Activated CD8-positive, alpha-beta memory T cell treated with anti-CD3 and anti-CD28 coated beads, Interleukin-2, amount 50 U/mL, for 4 hours (primary cell): ENCODE measurements at regions not wholly inside any gene's neighbourhood (a gene's known extent, or its start where the extent isn't known, plus 50 kb on each side); places are given as distances from the start of the nearest gene placed in this dataset.

Source experiments
- DNase-seq: peaks from one replicate; pipeline ENCODE4 v3.0.0-alpha.2; 2020

GRCh38 chr2:149989447-149990063 is 402.0 kb upstream of the MMADHC start:
- no peak for DNase-seq

DNA sequence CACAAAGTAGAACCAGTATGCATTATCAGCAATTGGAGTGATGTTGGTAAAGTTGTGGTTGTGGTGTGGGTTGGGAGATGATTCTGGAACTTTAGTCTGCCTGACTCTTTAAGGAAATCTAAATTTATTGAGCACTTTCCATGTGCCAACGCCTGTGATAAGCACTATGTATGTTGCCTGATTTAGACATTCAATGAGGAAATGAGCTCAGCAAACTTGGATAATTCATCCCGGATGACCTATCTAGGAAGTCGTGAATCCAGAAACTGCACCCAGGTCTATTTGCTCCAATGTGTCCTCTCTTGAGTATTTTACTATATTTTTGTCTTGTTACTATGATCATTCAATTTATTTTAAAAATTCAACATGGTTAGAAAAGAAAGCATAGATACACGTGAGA is 400.8 kb upstream of the MMADHC start:
- DNase-seq: no peak

- DNase-seq: no peak
These were observed 399.3 kb upstream of the MMADHC start for GRCh38 chr2:149986861-149987260.

DNA sequence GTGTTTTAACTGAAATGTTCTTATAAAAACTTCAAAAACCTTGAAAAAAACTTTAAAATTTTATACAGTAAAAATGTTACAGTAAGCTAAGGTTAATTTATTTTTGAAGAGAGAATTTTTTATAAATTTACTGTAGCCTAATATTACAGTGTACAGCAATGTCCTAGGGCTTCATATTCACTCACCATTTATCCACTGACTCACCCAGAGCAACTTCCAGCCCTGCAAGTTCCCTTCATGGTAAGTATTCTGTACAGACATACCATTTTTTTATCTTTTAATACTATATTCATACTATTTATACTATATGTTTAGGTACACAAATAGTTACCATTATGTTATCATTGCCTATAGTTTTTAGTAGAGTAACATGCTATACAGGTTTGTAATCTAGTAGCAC is 396.7 kb upstream of the MMADHC start:
- DNase-seq: no peak

GRCh38 chr2:149972066-149972465 is 384.5 kb upstream of the MMADHC start:
- no peak for DNase-seq

DNA sequence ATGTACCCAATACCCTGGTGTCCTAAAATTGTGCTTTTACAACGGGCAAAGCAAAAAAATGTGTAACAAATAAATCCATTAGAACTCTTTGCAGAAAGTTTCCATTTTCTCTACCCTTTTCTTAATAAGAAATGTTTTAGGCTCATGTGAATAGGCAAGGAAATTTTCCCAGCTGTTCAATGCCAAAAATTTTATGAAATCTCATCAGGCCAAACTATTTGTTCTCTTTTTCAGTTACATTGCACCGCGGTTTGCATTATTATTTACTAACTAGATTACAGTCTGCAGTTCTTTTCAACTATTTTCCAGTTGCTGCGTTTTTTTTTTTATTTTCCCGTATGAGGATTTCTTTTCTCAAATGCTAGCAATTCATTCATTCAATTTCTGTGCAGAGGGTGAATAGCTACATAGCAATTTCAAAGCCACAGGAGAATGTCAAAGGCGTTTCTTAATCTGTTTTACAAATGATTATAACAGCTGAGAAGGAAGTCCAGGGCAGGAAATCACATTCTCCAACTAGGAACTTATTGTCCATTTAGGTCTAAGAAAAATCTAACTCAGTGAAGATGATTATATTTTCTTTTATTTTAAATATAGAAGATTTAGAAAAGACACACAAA is 367.5 kb upstream of the MMADHC start:
- DNase-seq: no peak

GRCh38 chr2:149953627-149954026 is 366.1 kb upstream of the MMADHC start:
- no peak for DNase-seq

GRCh38 chr2:149931486-149931885 is 343.9 kb upstream of the MMADHC start:
- no peak for DNase-seq

GRCh38 chr2:149928011-149928410 is 340.4 kb upstream of the MMADHC start:
- DNase-seq: no peak

GRCh38 chr2:149926149-149926548 is 338.6 kb upstream of the MMADHC start:
- no peak for DNase-seq

DNA sequence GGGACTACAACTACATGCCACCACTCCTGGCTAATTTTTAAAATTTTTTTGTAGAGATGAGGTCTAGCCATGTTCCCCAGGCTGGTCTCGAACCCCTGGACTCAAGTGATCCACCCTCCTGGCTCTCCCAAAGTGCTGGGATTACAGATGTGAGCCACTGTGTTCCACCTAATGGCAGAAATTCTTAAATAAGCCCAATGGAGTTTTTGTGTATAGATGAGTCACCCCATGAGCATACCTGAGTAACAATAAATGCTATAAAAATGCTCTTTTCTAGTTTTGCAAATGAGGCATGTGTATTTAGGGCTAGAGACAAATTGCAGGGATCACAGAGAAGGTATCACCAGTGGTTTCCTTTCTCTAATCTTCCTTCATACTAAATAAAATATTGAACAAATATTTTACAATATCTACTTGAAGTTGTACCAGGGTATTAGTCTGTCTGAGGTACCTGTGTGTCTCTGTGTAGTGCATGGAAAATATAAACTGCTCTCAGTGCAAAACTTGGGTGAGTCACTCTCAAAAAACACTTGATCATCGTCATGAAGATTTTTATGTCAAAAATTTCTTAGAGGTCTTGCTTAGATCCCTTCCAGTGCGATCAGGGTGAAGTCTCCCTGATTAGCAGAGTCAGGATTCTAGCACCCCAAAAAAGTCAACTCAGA is 337.1 kb upstream of the MMADHC start:
- no peak for DNase-seq

- no peak for DNase-seq
These were observed 336.5 kb upstream of the MMADHC start for GRCh38 chr2:149924028-149924427.

- DNase-seq: no peak
These were observed 334.5 kb upstream of the MMADHC start for GRCh38 chr2:149921911-149922616.

- no peak for DNase-seq
These were observed 332.8 kb upstream of the MMADHC start for GRCh38 chr2:149920389-149920788.

DNA sequence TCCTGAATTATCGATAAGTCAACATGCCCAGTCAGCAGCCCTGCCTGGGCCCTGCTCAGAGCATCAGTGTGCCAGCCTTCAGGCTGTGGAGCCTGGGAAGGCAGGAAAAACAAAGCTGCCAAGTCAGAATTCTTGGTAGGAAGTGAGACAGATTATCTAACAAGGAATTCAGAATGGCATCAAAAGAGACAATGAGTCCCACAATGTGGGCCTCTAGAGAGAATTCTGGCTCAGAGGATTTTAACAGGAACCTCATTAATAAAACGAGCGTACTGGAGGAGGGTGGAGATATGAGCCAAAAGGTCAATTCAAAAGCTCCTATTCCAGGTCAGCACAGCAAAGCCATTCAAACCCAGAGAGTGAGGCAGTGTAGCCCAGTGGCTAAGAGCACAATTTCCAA is 327.6 kb upstream of the MMADHC start:
- no peak for DNase-seq

- no peak for DNase-seq
These were observed 321.4 kb upstream of the MMADHC start for GRCh38 chr2:149908726-149909683.

GRCh38 chr2:149906886-149907285 is 319.3 kb upstream of the MMADHC start:
- DNase-seq: no peak

GRCh38 chr2:149904352-149905175 is 317.0 kb upstream of the MMADHC start:
- DNase-seq: no peak

DNA sequence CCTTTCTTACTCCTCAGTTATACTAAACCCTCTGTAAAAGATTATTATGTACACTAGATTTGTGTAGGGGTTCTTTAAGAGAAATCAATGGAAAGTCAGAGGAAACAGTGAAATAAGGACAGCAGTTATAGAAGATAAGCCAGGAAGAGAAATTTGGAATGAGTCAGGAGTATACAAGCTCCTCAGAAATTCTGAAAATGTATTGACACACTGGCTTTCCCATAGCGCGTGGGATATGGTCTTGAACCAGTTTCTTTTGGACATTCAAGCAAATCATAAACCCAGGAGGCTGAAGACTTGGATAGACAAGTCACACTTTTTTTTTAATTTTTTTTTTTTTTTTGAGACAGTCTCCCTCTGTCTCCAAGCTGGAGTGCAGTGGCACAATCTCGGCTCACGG is 316.1 kb upstream of the MMADHC start:
- no peak for DNase-seq

DNA sequence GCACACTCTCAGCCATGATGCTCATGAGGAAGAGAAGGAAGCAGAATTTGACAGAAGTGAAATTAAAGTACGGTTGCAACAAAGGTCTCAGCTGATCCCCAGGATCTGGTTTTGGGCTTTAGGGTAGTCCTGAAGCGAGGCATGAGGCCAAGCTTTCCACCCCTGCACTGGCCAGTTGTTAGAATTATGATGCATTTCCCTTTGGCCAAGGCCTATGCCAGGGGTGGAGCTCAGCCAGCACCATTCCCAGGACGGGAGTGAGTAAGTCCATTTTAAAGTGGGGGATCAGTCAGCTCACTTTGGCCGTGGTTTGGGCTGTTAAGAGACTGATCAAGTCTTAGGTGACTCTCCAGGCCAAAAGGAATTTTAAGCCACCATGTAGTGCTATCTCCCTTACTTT is 314.5 kb upstream of the MMADHC start:
- DNase-seq: no peak

- no peak for DNase-seq
These were observed 313.8 kb upstream of the MMADHC start for GRCh38 chr2:149901231-149901859.
